GM19438 (cell line): ENCODE measurements at regions not wholly inside any gene's neighbourhood (a gene's known extent, or its start where the extent isn't known, plus 50 kb on each side); places are given as distances from the start of the nearest gene placed in this dataset.

Experiments
- ATAC-seq: cut with Tn5 transposase; IDR thresholded peaks from one replicate; pipeline ENCODE4 v1.9.1; 2021; ENCODE audit warnings: low read depth; ENCODE audit not compliant: unreplicated experiment

- no peak for ATAC-seq
Measured at GRCh38 chr17:15893658-15894024, 51.3 kb upstream of the ADORA2B start.

- no peak for ATAC-seq
Measured at GRCh38 chr17:15894258-15894657, 50.7 kb upstream of the ADORA2B start.

GRCh38 chr17:15894913-15895658 lies 49.8 kb upstream of the ADORA2B start:
- no peak for ATAC-seq
